ENCODE measurements at regions not wholly inside any gene's neighbourhood (a gene's known extent, or its start where the extent isn't known, plus 50 kb on each side); places are given as distances from the start of the nearest gene placed in this dataset.

GRCh38 chr13:83498481-83499190 is 383.6 kb downstream of the SLITRK1 start:
- TF ChIP-seq CTCF (conservative IDR thresholded peaks at IDR 0.05; ENCODE audit: low read depth in 2 of 2) (no peak), EZH2phosphoT487 (IDR thresholded peaks at IDR 0.05; ENCODE audit: unreplicated experiment) (no peak), EZH2 (IDR thresholded peaks at IDR 0.05; ENCODE audit: low read depth, unreplicated experiment) (no peak), POLR2AphosphoS5 (IDR thresholded peaks at IDR 0.05; ENCODE audit: low read depth) (no peak), JUNB (IDR thresholded peaks at IDR 0.05; ENCODE audit: unreplicated experiment) (no peak), CREB1 (CRISPR knock-in tag; IDR thresholded peaks at IDR 0.05; ENCODE audit: low read depth) (no peak), REST (IDR thresholded peaks at IDR 0.05; ENCODE audit: unreplicated experiment) (no peak), ZNF462 (CRISPR knock-in tag; IDR thresholded peaks at IDR 0.05) (no peak), ZNF331 (CRISPR knock-in tag; IDR thresholded peaks at IDR 0.05; ENCODE audit: low read depth) (no peak), ETS1 (IDR thresholded peaks at IDR 0.05) (no peak), NANOG (IDR thresholded peaks at IDR 0.05; ENCODE audit: borderline replicate concordance) (no peak), STAT1 (IDR thresholded peaks at IDR 0.05; ENCODE audit: unreplicated experiment) (no peak), ZNF114 (CRISPR knock-in tag; IDR thresholded peaks at IDR 0.05) (no peak)
